HG03342 (cell line): ENCODE measurements at regions not wholly inside any gene's neighbourhood (a gene's known extent, or its start where the extent isn't known, plus 50 kb on each side); places are given as distances from the start of the nearest gene placed in this dataset.

Experiments
- ATAC-seq: cut with Tn5 transposase; IDR thresholded peaks from one replicate; pipeline ENCODE4 v1.9.1; 2021; ENCODE audit warnings: mild to moderate bottlenecking, moderate library complexity; ENCODE audit not compliant: unreplicated experiment

- ATAC-seq, result peak; percentile 68
These were observed 91.6 kb downstream of the TTC32 start for GRCh38 chr2:19810148-19810547.

- no peak for ATAC-seq
These were observed 92.6 kb downstream of the TTC32 start for GRCh38 chr2:19809206-19809605.

DNA sequence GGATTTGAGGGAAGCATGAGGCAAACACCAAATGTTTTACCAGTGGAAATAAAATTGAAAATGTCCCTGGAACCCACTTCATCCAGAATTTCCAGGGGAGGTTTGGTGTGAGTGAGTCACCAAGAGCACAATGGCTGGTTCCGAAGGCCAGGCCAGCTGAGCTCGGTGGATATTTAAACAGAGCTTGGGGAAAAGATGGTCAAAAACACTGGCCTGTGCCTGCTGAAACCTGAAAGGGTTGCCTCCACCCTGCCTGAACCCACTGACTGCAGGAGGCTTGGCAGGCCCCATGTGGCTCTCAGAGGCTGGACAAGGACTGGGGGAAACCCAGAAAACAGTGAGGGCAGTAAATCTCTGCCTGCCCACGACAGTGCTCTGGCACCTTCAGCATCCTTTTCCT is 93.9 kb downstream of the TTC32 start:
- ATAC-seq, result no peak

- no peak for ATAC-seq
These were observed 94.4 kb downstream of the TTC32 start for GRCh38 chr2:19807346-19807745.

- no peak for ATAC-seq
These were observed 95.2 kb downstream of the TTC32 start for GRCh38 chr2:19806591-19806990.

DNA sequence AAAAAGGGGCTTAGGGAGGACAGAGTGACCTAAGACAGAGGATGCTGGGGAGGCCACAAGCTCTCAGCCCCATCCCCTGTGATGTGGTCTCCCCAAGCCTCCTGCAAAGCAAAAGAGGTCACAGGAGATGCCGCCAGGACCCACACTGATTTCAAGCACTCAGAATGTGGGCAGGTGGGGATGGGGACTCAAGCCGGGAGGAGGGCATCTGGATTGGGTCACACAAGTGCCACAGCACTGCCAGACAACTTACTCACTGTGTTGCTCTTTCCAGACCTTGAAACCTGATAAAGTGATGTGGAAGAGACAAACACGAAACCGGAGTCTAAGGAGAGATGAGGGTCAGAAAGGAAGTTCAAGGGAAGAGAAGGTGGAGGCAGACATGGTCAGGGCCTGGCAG is 95.7 kb downstream of the TTC32 start:
- no peak for ATAC-seq

DNA sequence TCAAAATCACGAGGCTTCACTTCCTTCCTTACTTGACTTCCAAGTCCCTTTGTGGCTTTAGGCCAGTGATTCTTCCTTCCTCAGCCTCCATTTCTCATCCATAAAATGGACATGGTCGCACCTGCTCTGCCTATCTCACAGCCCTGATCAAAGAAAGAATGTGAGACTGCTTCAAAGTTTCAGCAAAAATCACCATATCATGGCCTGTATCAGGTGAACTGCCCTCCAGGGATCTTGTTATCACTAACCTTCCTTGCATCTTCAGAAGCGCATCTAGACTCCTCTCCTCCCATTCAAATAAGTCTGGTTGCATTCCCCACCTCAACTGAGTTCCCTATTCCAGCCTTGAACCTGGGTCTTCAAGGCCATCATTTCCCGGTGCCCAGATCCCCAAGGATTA is 96.5 kb downstream of the TTC32 start:
- ATAC-seq, result no peak

DNA sequence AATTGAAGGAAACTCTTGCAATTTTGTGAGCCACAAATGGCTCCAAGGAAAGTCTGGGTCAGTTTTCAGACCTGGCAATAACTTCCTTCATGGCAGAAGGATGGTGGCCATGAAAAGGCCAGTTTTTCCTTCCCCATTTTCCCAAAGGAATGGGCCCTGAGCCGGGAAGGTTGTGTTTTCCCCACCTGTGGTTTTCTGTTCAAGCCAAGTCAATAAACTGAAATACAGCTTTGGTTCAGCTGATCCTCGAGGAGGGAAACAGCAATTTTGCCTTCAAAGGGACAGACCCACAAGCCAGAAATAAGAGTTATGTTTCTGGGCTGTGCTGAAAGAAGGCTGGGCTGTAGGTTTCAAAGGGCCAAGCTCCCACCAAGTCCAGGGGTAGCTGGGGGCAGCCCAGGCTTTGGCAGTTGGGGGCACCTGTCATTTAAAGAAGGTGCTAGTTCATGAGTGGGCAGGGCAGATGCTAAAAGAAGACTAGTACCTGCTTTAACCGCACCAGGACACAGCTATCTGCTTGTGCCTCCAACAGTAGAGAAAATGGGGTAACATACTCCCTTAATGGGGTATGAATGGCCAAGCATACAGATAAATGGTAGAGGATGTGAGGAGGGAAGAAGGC is 97.0 kb downstream of the TTC32 start:
- ATAC-seq, result no peak

DNA sequence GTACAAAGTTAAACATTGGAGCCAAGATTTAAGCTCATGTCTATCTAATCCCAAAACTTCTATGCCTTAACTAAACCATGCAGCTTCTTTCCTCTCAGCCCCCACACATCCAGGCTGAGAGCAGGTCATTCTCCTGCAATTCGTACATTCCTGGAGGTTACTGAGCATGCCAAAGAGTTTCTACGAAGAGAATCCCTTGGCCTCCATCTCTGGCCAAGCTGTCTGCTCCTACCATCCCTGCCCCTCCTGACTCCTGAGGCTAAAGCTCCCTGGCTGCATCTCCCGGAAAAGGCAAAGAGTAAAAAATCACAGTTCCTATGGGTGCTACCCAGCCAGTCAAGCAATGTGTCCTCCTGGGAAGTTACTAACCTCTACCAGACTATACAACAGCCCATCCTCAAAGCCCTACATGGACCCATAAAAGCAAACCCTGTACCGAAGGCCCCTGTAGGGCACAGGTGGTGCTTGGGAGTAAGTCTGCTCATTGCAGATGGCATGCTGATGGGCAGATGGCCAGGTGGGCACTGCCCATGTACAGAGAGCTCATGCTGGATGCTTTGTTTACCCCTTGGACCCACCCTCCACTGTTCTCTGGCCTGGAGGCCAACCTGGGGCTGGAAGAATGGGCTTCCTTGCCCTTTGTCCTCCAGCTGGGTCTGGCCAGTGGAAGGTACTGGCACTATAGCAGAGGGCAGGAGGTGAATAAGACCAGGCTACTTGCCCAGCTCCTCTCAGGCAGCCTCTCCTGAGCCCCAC is 99.5 kb downstream of the TTC32 start:
- ATAC-seq, result no peak

DNA sequence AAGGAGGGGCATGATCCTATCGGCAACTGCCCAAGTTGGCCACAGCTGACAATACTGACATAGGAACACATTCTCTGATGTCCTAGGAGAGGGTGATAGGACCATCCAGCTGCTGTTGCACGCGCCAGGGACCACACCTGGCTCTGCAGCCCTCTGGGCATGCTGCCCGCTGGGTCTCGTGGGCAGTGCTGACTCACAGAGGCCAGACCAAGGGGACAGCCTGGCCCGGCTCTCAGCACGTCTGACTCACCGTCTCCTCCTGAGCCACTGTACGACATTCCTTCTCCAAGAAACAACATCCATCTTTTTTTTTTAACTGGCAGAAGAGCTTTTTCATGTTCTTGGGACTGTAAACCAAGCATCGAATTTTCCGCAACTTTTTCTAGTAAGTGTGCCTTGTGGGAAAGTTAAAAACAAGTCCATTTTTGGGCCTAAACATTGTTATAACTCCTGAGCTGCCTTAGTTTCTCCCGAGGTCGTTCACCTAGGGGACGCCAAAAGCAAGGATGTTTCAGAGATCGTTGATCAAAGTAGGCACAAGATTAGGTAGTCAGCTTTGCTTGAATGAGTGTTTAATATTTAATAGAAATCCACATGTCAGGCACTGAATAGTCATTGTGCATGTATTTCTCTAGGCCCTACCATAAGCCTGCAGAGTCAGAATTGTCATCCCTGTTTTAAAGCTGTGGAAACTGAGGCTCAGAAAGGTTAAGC is 100.3 kb downstream of the TTC32 start:
- ATAC-seq, result no peak

DNA sequence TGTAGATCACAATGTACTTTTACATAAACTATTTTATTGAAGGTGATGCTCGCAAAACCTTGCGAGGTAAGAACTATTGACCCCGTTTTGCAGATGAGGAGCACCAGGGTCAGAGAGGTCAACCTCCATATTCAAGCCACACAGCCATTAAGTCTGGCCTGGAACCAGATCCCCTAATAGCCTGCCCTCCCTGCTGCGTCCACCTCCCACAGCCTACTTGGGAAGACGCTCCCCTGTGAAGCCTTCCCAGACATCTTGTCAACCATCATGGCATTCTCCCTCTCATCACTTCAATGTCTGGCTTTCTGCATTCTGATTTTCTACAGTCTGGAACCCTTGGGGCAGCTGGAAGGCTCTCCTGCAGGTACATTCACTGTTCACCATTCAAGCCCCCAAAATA is 101.0 kb downstream of the TTC32 start:
- no peak for ATAC-seq

GRCh38 chr2:19799881-19800780 is 101.7 kb downstream of the TTC32 start:
- no peak for ATAC-seq

GRCh38 chr2:19797871-19798270 is 103.9 kb downstream of the TTC32 start:
- ATAC-seq, result no peak

- no peak for ATAC-seq
These were observed 104.5 kb downstream of the TTC32 start for GRCh38 chr2:19797243-19797810.

DNA sequence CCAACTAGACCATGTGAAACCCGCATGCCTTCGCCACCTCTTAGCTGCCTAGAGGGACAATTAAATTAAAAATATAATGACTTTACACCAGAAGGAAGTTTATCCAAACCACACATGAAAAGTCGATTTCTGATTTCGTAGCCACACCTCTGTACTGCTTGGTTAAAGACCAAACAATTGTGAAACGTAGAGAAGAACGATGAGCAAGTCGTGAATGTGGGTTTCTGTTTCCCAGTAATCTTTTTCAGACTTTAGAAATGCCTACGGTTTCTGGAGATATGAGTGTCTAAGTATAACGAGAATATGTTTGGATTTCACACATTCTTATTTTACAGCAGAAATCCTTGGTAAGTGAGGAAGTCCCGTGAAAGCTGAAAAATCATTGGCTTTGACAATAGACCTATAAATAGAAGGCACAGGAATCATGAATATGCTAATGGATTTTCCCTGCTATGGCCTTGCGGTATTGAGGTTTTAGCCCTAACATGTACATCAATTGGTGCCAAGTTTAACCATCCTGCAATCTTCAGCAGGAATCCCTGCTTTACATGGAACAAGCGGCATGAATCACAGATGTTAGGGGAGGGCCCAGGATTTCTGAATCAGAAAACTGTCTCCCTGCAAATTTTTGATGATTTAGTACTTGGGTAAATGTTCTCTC is 105.6 kb downstream of the TTC32 start:
- no peak for ATAC-seq

- no peak for ATAC-seq
These were observed 108.5 kb downstream of the TTC32 start for GRCh38 chr2:19793132-19793750.

DNA sequence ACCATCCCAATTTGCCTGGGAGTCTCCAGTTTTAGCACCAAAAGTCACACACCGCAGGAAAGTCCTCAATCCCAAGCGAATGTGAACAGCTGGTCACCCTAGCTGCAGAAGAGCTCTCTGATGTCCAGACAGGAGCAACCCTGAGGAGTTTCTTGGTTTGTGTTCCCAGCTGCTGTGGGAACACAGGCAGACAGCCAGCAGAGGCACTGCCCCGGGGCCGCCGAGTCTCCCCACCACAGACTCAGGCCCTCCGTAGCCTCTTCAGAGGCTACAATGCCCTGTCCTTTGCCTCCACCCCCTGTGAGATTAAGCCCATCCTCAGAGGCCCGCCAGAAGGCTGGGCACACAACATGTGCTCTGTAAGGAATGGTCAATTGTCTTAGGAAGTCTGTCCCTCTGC is 111.5 kb downstream of the TTC32 start:
- ATAC-seq, result no peak

DNA sequence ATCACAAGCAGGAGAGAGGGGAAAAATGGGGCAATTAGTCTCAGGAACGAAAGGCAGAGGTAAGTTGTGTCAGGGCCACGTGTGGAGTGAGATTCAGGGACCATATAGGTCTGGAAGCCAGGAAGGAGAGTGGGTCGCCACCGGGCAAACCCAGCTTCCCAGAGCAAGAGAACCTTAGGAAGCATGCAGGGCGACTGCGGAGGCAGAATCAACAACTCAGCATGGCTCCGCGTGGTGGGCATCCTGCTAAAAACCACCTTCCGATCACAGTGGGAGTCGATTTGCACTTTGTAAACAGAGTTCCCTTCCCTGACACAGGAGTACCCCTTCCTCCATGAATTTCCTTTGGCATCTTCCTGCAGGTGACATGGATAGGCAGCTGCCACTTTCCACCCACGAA is 114.6 kb downstream of the TTC32 start:
- ATAC-seq, result no peak

DNA sequence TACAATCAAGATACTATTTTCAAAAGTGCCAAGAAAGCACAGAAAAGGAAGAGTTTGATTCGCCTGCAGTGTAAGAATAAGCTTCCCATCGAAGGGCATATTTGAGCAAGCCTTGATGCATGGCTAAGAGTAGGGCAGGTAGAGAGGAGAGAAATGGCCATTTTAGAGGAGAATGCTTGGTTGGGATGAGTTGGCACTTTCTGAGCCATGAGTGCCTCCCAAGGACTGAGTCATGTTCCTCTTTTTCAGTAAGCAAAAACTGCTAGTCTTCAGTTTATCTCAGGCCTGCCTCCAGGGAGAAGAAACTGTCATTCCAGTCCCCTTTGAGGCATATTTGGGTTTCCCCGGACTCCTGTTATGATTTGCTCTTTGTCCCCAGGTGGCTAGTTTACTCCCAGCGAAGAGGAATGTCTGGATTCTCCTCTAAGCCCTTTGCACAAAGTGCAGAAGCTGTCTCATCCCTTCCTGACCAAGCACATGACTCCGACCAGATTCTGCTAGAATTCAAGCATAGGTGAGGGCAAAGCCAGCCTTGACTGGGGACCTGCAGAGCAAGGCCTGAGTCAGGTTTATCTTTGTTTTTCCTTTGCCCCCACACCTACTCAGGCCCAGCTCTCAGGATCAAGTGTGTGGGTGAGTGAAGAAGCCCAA is 115.2 kb downstream of the TTC32 start:
- ATAC-seq, result peak; percentile 79
